ENCODE measurements at regions not wholly inside any gene's neighbourhood (a gene's known extent, or its start where the extent isn't known, plus 50 kb on each side); places are given as distances from the start of the nearest gene placed in this dataset.

DNA sequence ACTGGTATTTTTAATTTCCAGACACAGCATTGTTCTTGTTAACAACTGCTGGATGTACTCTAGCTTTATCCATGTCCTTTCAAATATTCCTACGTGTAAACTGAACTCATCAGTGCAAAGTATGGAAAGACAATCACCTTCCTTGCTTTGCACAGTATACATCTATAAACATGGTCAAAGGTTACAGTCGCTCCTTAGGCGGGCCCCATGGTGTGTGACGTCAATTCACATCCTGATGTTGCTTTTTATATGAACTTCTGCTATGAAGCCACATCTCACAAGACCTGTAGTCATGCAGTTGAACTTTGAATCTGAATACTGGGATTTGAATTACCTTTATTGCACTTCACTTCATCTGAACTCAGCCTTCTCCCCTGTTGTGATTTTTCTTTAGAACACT is 447.6 kb upstream of the PSMD7 start:
- TF ChIP-seq, protein P1, sequence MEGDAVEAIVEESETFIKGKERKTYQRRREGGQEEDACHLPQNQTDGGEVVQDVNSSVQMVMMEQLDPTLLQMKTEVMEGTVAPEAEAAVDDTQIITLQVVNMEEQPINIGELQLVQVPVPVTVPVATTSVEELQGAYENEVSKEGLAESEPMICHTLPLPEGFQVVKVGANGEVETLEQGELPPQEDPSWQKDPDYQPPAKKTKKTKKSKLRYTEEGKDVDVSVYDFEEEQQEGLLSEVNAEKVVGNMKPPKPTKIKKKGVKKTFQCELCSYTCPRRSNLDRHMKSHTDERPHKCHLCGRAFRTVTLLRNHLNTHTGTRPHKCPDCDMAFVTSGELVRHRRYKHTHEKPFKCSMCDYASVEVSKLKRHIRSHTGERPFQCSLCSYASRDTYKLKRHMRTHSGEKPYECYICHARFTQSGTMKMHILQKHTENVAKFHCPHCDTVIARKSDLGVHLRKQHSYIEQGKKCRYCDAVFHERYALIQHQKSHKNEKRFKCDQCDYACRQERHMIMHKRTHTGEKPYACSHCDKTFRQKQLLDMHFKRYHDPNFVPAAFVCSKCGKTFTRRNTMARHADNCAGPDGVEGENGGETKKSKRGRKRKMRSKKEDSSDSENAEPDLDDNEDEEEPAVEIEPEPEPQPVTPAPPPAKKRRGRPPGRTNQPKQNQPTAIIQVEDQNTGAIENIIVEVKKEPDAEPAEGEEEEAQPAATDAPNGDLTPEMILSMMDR (IDR thresholded peaks at IDR 0.05) = no peak
- TF ChIP-seq, protein P2, sequence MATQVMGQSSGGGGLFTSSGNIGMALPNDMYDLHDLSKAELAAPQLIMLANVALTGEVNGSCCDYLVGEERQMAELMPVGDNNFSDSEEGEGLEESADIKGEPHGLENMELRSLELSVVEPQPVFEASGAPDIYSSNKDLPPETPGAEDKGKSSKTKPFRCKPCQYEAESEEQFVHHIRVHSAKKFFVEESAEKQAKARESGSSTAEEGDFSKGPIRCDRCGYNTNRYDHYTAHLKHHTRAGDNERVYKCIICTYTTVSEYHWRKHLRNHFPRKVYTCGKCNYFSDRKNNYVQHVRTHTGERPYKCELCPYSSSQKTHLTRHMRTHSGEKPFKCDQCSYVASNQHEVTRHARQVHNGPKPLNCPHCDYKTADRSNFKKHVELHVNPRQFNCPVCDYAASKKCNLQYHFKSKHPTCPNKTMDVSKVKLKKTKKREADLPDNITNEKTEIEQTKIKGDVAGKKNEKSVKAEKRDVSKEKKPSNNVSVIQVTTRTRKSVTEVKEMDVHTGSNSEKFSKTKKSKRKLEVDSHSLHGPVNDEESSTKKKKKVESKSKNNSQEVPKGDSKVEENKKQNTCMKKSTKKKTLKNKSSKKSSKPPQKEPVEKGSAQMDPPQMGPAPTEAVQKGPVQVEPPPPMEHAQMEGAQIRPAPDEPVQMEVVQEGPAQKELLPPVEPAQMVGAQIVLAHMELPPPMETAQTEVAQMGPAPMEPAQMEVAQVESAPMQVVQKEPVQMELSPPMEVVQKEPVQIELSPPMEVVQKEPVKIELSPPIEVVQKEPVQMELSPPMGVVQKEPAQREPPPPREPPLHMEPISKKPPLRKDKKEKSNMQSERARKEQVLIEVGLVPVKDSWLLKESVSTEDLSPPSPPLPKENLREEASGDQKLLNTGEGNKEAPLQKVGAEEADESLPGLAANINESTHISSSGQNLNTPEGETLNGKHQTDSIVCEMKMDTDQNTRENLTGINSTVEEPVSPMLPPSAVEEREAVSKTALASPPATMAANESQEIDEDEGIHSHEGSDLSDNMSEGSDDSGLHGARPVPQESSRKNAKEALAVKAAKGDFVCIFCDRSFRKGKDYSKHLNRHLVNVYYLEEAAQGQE (IDR thresholded peaks at IDR 0.05; ENCODE audit: insufficient read depth in 1 of 2, low read depth in 2 of 2, low read length in 1 of 2) = no peak

Measured in Panc1 (cell line).